ENCODE measurements at regions not wholly inside any gene's neighbourhood (a gene's known extent, or its start where the extent isn't known, plus 50 kb on each side); places are given as distances from the start of the nearest gene placed in this dataset.
"Not testable (repeated sequence)": the region's sequence is repeated elsewhere in the genome, so short reads cannot be mapped to it uniquely, and the experiment has no call there.

DNA sequence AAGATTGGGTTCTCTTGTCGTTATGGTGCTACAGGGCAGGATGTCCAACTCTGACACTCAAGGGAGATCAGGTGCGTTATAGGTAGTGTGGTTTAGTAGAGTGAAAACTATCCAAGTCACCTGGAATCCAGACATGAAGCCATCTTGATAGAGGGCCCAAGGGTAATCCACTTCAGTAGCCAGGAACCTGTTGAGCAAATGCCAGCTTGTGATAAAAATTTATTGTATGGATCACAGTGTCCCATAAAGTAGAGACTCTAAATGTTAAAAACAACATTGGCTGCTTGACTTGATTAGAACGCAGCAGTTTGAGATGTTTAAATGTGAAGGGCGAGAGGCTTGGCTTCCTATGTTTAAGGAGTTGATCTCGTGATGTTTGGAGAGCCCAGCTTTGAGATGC lies 105.7 kb upstream of the GMDS start:
- DNase-seq (ENCODE audit: low spot score in 2 of 2) (no peak), ATAC-seq (ENCODE audit: low read depth) (no peak)
- H3K4me1 Mint-ChIP-seq, result peaks cover 2% of the 10 kb centered on the region
- no peak overlapping the region for H3K4me3 Mint-ChIP-seq
- H3K27me3 Mint-ChIP-seq, result no peaks in the 10 kb centered on the region
- H3K36me3 Mint-ChIP-seq, result peaks cover 11% of the 10 kb centered on the region
- no peaks in the 10 kb centered on the region for H3K9me3 Mint-ChIP-seq
- no peak overlapping the region for H3K27ac Mint-ChIP-seq

DNA sequence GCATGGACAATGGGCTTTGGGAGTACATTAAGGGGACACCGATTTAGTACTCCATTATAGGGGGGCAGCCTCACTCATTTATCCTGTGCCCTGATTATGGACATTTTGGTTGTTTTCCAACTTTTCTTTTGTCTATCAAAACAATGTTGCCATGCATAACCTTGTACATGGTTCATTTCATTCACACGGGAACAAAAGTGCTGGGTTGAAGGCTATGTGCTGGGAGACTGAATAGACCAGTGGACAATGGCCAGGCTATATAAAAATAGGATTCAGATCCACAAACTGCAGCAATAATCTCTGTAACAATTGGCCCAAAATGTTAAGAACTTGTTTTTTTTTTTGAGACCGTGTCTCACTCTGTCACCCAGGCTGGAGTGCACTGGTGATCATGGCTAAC lies 100.7 kb upstream of the GMDS start:
- Mint-ChIP-seq H3K9me3 (peaks cover 3% of the 10 kb centered on the region), H3K4me3 (no peak overlapping the region), H3K4me1 (no peaks in the 10 kb centered on the region), H3K27ac (no peak overlapping the region), H3K27me3 (no peaks in the 10 kb centered on the region), H3K36me3 (peaks cover 11% of the 10 kb centered on the region)
- no peak for DNase-seq (ENCODE audit: low spot score in 2 of 2)
- ATAC-seq (ENCODE audit: low read depth), result no peak

DNA sequence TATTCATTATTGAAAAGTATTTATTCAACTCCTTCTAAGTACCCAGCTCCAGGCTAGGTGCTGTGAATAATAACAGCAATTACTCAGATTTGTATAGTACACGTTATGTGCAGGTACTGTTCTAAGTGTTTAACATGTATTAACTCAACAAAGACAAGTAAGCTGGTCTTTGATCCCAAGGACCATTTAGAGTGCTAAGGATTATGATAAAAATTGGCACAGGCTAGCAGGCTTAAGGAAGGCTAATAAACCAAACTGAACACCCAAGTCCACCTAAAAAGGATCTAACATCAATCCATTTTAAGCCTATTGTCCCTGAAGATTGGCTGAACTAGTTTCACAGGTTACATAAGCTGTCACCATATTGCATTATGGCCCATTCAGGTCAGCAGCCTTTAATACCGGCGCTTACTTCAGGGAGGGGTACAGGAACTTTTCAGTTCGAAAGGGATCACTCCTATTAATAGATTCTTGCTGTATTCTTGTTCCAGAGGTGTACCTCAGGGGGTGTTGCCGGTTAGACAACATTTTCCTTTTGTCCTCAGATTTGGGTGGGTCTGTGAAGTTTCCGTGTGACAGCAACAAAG lies 99.0 kb upstream of the GMDS start:
- DNase-seq (ENCODE audit: low spot score in 2 of 2), result no peak
- no peak for ATAC-seq (ENCODE audit: low read depth)
- no peak overlapping the region for H3K27ac Mint-ChIP-seq
- no peaks in the 10 kb centered on the region for H3K27me3 Mint-ChIP-seq
- H3K9me3 Mint-ChIP-seq, result peaks cover 3% of the 10 kb centered on the region
- H3K4me1 Mint-ChIP-seq, result no peaks in the 10 kb centered on the region
- peaks cover 9% of the 10 kb centered on the region for H3K36me3 Mint-ChIP-seq
- no peak overlapping the region for H3K4me3 Mint-ChIP-seq

DNA sequence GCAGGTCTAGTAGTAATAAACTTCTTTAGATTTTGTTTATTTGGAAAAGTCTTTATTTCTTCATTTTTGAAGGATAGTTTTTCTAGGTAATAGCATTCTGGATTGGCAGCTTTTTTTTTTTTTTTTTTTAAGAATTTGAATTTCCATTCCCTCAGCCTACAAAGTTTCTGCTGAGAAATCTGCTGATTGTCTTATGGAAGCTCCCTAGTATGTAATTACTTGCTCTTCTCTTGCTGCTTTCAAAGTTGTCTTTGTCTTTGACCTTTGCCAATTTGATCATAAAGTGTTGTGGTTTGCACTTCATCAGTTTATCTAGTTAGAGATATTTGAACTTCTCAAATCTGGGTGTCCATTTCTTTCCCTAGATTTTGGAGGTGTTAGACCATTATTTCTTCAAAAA lies 82.2 kb upstream of the GMDS start:
- Mint-ChIP-seq H3K27me3 (no peaks in the 10 kb centered on the region), H3K9me3 (peaks cover 19% of the 10 kb centered on the region), H3K4me1 (no peaks in the 10 kb centered on the region), H3K27ac (no peak overlapping the region), H3K36me3 (peaks cover 54% of the 10 kb centered on the region), H3K4me3 (no peak overlapping the region)
- DNase-seq (ENCODE audit: low spot score in 2 of 2), result no peak
- no peak for ATAC-seq (ENCODE audit: low read depth)

DNA sequence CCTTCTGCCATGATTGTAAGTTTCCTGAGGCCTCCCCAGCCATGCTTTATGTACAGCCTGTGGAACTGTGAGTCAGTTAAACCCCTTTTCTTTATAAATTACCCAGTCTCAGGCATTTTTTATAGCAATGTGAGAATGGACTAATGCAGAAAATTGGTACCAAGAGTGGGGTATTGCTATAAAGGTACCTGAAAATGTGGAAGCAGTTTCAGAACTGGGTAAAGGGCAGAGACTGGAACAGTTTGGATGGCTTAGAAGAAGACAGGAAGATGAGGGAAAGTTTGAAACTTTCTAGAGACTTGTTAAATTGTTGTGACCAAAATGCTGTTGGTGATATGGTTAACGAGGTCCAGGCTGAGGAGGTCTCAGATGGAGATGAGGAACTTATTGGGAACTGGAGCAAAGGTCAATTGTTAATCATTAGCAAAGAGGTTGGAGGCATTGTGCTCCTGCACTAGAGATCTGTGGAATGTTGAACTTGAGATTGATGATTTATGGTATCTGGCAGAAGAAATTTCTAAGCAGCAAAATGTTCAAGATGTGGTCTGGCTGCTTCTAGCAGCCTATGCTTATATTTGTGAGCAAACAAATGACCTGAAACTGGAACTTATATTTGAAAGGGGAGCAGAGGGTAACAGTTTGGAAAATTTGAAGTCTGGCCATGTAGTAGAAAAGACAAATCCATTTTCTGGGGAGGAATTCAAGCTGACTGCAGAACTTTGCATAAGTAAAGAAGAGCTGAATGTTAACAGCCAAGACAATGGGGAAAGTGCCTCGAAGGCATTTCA lies 79.0 kb upstream of the GMDS start:
- Mint-ChIP-seq H3K4me3 (no peak overlapping the region), H3K27ac (no peak overlapping the region), H3K27me3 (no peaks in the 10 kb centered on the region), H3K36me3 (peaks cover 71% of the 10 kb centered on the region), H3K9me3 (peaks cover 31% of the 10 kb centered on the region), H3K4me1 (no peaks in the 10 kb centered on the region)
- DNase-seq (ENCODE audit: low spot score in 2 of 2) (no peak), ATAC-seq (ENCODE audit: low read depth) (no peak)

DNA sequence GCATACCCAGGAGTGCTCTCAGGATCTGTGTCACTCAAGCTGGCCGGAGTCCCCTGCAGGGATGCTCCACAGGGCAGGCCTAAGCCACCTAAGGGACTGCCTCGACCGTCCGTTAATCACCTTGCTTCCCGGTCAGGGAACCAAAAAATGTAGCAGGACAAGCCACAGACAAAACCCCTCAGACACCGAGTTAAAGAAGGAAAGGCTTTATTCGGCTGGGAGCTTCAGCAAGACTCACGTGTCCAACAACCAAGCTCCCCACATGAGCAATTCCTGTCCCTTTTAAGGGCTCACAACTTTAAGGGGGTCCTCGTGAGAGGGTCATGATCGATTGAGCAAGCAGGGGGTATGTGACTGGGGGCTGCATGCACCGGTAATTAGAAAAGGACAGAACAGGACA lies 72.1 kb upstream of the GMDS start:
- not testable (repeated sequence) for H3K4me3 Mint-ChIP-seq; H3K27me3 Mint-ChIP-seq; H3K27ac Mint-ChIP-seq; DNase-seq (ENCODE audit: low spot score in 2 of 2); ATAC-seq (ENCODE audit: low read depth); H3K4me1 Mint-ChIP-seq
- H3K36me3 Mint-ChIP-seq, result peaks cover 54% of the 10 kb centered on the region
- H3K9me3 Mint-ChIP-seq, result peaks cover 25% of the 10 kb centered on the region

DNA sequence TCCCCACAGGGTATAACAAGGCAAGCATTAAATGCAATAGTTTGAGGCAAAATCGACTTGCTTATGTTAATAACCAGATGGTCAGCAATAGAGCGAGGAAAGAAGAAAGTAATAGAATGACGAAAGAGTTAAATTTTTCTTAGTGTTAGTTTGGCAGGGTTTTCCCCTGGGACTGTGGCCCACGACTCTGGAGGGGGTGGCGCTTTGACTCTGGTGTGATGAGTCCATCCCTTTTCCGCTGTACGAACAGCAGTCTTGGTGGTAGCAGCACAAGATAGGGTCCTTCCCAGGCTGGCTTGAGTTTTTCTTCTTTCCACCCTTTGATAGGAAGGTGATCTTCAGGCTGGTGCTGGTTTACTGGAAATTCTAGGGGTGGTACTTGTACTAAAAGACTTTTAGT lies 69.2 kb upstream of the GMDS start:
- no peaks in the 10 kb centered on the region for H3K4me1 Mint-ChIP-seq
- H3K36me3 Mint-ChIP-seq, result peaks cover 33% of the 10 kb centered on the region
- no peak overlapping the region for H3K4me3 Mint-ChIP-seq
- H3K27ac Mint-ChIP-seq, result no peak overlapping the region
- H3K27me3 Mint-ChIP-seq, result no peaks in the 10 kb centered on the region
- DNase-seq (ENCODE audit: low spot score in 2 of 2), result no peak
- H3K9me3 Mint-ChIP-seq, result peaks cover 13% of the 10 kb centered on the region
- ATAC-seq (ENCODE audit: low read depth), result no peak

DNA sequence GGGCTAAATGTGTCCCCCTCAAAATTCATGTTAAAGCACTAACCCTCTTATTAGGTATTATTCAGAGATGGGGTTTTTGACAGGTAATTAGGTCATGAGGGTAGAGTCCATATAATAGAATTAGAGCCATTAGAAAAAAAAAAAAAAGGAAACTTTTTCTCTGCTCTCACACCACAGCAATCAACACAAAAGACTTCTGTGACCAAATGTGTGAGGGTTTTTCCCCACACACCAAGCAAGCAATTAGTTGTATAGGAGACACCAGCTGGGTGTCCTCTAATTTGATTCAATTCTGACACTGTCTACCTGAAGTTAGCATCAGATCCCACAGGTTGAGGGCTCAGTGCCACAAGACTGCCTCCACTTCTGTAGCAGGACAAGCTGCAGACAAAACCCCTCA lies 64.6 kb upstream of the GMDS start:
- peaks cover 15% of the 10 kb centered on the region for H3K36me3 Mint-ChIP-seq
- H3K27ac Mint-ChIP-seq, result no peak overlapping the region
- H3K9me3 Mint-ChIP-seq, result peaks cover 2% of the 10 kb centered on the region
- DNase-seq (ENCODE audit: low spot score in 2 of 2) (no peak), ATAC-seq (ENCODE audit: low read depth) (no peak)
- no peaks in the 10 kb centered on the region for H3K27me3 Mint-ChIP-seq
- H3K4me3 Mint-ChIP-seq, result no peak overlapping the region
- H3K4me1 Mint-ChIP-seq, result no peaks in the 10 kb centered on the region

DNA sequence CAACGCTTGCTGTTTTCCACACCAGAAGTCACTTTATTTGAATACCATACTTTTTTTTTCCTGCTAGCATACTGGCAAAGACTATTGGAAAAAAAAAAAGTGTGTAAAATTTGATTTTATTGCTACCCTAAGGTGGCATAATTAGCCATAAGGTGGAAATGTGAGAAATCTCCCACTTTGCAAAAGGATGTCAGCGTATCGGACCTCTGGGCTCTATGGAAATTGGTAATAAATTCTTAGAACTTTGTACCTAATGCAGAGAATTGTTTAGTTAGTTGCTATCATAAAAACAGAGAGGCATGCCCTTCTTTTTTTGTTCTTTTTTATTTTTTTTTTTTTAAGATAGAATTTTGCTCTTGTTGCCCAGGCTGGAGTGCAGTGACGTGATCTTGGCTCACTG lies 63.7 kb upstream of the GMDS start:
- Mint-ChIP-seq H3K9me3 (no peaks in the 10 kb centered on the region), H3K4me1 (no peaks in the 10 kb centered on the region), H3K36me3 (peaks cover 11% of the 10 kb centered on the region), H3K27ac (no peak overlapping the region), H3K4me3 (no peak overlapping the region), H3K27me3 (no peaks in the 10 kb centered on the region)
- DNase-seq (ENCODE audit: low spot score in 2 of 2) (no peak), ATAC-seq (ENCODE audit: low read depth) (no peak)

DNA sequence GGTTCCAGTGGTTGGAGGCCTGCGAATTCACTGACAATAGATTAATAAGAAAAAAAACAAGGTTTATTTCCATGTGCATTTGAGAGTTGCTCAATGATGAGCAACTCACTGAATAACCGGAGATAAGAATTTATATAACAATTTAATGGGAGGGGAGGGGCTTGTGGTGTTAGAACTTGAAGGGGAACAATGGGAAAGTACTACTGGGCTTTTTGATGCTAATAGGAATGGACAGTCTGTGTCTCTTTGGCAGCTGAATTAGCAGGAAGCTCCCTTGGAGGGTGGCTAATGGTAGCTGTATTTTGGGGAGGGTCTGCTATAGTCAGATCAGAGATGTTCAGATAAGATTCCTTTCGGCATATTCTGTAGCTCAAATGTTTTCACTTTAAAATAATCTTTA lies 62.4 kb upstream of the GMDS start:
- no peak for ATAC-seq (ENCODE audit: low read depth)
- no peaks in the 10 kb centered on the region for H3K27me3 Mint-ChIP-seq
- no peak for DNase-seq (ENCODE audit: low spot score in 2 of 2)
- H3K9me3 Mint-ChIP-seq, result no peaks in the 10 kb centered on the region
- H3K27ac Mint-ChIP-seq, result no peak overlapping the region
- H3K4me3 Mint-ChIP-seq, result no peak overlapping the region
- H3K36me3 Mint-ChIP-seq, result peaks cover 11% of the 10 kb centered on the region
- no peaks in the 10 kb centered on the region for H3K4me1 Mint-ChIP-seq

DNA sequence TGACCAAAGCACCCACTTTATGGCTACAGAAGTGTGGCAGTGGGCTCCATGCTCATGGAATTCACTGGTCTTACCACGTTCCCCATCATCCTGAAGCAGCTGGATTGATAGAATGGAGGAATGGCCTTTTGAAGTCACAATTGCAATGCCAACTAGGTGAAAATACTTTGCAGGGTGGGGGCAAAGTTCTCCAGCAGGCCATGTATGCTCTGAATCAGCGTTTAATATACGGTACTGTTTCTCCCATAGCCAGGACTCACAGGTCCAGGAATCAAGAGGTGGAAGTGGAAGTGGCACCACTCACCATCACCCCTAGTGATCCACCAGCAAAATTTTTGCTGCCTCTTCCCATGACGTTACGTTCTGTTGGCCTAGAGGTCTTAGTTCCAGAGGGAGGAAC lies 60.5 kb upstream of the GMDS start:
- DNase-seq (ENCODE audit: low spot score in 2 of 2), result no peak
- Mint-ChIP-seq H3K27ac (no peak overlapping the region), H3K4me3 (no peak overlapping the region), H3K27me3 (no peaks in the 10 kb centered on the region), H3K36me3 (peaks cover 14% of the 10 kb centered on the region), H3K4me1 (no peaks in the 10 kb centered on the region), H3K9me3 (peaks cover 4% of the 10 kb centered on the region)
- no peak for ATAC-seq (ENCODE audit: low read depth)

DNA sequence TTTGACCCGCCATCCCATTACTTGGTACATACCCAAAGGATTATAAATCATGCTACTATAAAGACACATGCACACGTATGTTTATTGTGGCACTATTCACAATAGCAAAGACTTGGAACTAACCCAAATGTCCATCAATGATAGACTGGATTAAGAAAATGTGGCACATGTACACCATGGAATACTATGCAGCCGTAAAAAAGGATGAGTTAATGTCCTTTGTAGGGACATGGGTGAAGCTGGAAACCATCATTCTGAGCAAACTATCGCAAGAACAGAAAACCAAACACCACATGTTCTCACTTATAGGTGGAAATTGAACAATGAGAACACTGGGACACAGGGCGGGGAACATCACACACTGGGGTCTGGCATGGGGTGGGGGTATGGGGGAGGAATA lies 57.1 kb upstream of the GMDS start:
- peaks cover 19% of the 10 kb centered on the region for H3K9me3 Mint-ChIP-seq
- not testable (repeated sequence) for H3K4me3 Mint-ChIP-seq; H3K27ac Mint-ChIP-seq; ATAC-seq (ENCODE audit: low read depth); H3K4me1 Mint-ChIP-seq; H3K27me3 Mint-ChIP-seq; DNase-seq (ENCODE audit: low spot score in 2 of 2)
- H3K36me3 Mint-ChIP-seq, result peaks cover 32% of the 10 kb centered on the region

DNA sequence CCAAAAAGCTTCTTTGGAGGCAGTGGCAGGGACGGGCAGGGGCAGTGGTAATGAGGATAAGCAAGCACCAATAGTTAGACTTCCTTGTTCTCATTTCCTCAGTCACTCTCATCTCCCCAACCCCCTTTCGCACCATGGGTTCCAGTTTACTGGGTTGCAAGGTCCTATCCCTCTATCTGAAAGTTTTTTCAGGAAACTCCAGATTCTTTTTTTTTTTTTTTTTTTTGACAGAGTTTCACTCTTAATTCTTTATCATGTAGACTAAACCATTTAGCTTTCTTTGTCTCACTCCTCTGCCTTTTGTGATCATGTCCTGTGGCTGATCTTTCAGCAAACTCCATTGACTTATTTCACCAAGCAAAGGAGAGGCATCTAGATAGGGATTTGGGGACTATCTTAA lies 51.4 kb upstream of the GMDS start:
- H3K36me3 Mint-ChIP-seq, result peaks cover 31% of the 10 kb centered on the region
- DNase-seq (ENCODE audit: low spot score in 2 of 2) (no peak), ATAC-seq (ENCODE audit: low read depth) (no peak)
- no peak overlapping the region for H3K27ac Mint-ChIP-seq
- no peaks in the 10 kb centered on the region for H3K4me1 Mint-ChIP-seq
- peaks cover 29% of the 10 kb centered on the region for H3K9me3 Mint-ChIP-seq
- no peak overlapping the region for H3K4me3 Mint-ChIP-seq
- H3K27me3 Mint-ChIP-seq, result no peaks in the 10 kb centered on the region

Data from memory B cell (primary cell).